ENCODE measurements at regions not wholly inside any gene's neighbourhood (a gene's known extent, or its start where the extent isn't known, plus 50 kb on each side); places are given as distances from the start of the nearest gene placed in this dataset.

GRCh38 chr3:88221726-88222125 is 72.0 kb downstream of the C3orf38 start:
- Histone ChIP-seq H3K4me3 (no peak overlapping the region), H3K9me3 (no peaks in the 10 kb centered on the region), H3K27me3 (no peaks in the 10 kb centered on the region), H3K27ac (no peak overlapping the region), H3K36me3 (no peaks in the 10 kb centered on the region), H3K4me1 (no peaks in the 10 kb centered on the region)
- in situ Hi-C loops (cut with MboI; ENCODE audit: low sequenced_read_pairs in 4 of 4) = loop anchor here (25.0 kb wide), 3 partner anchors 866 to 1966 kb away; no protein-coding TSS in a partner anchor
- TF ChIP-seq CTCF (IDR thresholded peaks at IDR 0.05 in 4 of 5, conservative IDR thresholded peaks at IDR 0.05 in 1 of 5) = no peak
- no peak for TF ChIP-seq POLR2A (IDR thresholded peaks at IDR 0.05)
- ATAC-seq = no peak
- no peak for DNase-seq
- intact Hi-C loops (cut with DNase I; ENCODE audit: low total_unique reads) = no loop called here

DNA sequence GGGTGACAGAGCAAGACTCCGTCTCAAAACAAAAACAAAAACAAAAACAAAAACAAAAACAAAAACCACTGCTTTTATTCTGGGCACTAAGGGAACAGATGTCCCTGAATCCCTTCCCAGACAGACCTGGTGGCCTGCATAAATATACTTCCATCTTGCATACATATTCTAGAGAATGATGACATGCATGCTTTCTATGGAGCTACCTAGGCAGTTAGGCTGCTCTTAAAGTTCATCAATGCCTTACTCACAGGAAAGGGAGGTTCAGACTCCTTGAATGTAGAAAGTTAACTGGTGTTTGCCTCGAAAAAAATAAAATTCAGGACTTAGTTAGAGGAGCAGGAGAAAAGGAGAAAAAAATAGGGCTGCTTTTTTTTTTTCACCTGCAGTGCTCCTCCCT is 72.6 kb downstream of the C3orf38 start:
- in situ Hi-C loops (cut with MboI; ENCODE audit: low sequenced_read_pairs in 4 of 4) (loop anchor here (25.0 kb wide), 3 partner anchors 865 to 1965 kb away; no protein-coding TSS in a partner anchor), intact Hi-C loops (cut with DNase I; ENCODE audit: low total_unique reads) (no loop called here)
- Histone ChIP-seq H3K9me3 (no peaks in the 10 kb centered on the region), H3K27me3 (no peaks in the 10 kb centered on the region), H3K36me3 (no peaks in the 10 kb centered on the region), H3K27ac (no peak overlapping the region), H3K4me3 (no peak overlapping the region), H3K4me1 (no peaks in the 10 kb centered on the region)
- no peak for DNase-seq
- no peak for TF ChIP-seq POLR2A (IDR thresholded peaks at IDR 0.05)
- no peak for TF ChIP-seq CTCF (IDR thresholded peaks at IDR 0.05 in 4 of 5, conservative IDR thresholded peaks at IDR 0.05 in 1 of 5)
- ATAC-seq = no peak

DNA sequence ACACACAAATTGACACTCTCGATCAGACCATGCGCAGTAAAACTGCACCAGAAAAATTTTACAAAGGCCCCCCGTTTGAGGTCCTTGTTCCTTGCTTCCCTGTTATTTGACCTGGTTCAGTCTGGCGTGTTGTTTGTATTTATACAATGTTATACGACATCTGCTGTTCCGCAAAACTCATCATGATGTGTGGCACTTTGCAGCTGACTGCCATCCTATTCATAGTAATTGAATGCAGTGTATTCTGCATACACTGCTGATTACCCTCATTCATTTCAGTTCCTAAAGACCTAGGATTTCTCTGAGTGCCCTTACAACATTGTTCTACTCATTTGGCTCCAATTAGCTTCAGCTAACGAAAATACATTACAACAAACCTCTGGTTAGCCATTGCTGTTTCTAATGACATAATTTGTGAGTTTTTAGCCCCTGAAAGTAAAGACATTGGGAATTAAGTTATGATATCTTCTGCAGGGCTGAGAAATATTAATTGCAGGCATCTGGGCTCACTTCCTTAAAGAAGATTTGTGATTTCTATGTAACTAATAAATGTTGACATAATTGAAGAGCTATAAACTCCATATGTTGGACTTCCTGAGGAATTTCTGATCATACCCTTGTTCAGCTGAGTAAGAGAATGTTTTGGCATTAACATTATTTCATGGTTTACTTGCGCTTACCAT is 75.7 kb downstream of the C3orf38 start:
- intact Hi-C loops (cut with DNase I; ENCODE audit: low total_unique reads) = no loop called here
- H3K4me3 ChIP-seq = no peak overlapping the region

GRCh38 chr3:88226910-88227309 is 77.2 kb downstream of the C3orf38 start:
- in situ Hi-C loops (cut with MboI; ENCODE audit: low sequenced_read_pairs in 4 of 4) (no loop called here), intact Hi-C loops (cut with DNase I; ENCODE audit: low total_unique reads) (no loop called here)
- H3K27ac ChIP-seq = no peak overlapping the region
- no peaks in the 10 kb centered on the region for H3K27me3 ChIP-seq
- no peak overlapping the region for H3K4me3 ChIP-seq
- no peaks in the 10 kb centered on the region for H3K36me3 ChIP-seq
- no peak for DNase-seq
- no peaks in the 10 kb centered on the region for H3K4me1 ChIP-seq
- no peaks in the 10 kb centered on the region for H3K9me3 ChIP-seq
- TF ChIP-seq POLR2A (IDR thresholded peaks at IDR 0.05) (no peak), CTCF (IDR thresholded peaks at IDR 0.05 in 4 of 5, conservative IDR thresholded peaks at IDR 0.05 in 1 of 5) (no peak)
- ATAC-seq = no peak

More for the DNA sequence above, 75.7 kb downstream of the C3orf38 start:
- TF ChIP-seq POLR2A (IDR thresholded peaks at IDR 0.05) (no peak), CTCF (IDR thresholded peaks at IDR 0.05 in 4 of 5, conservative IDR thresholded peaks at IDR 0.05 in 1 of 5) (no peak)
- DNase-seq (no peak), ATAC-seq (no peak)
- Histone ChIP-seq H3K27ac (no peak overlapping the region), H3K4me1 (no peaks in the 10 kb centered on the region), H3K27me3 (no peaks in the 10 kb centered on the region), H3K36me3 (no peaks in the 10 kb centered on the region), H3K9me3 (no peaks in the 10 kb centered on the region)
- in situ Hi-C loops (cut with MboI; ENCODE audit: low sequenced_read_pairs in 4 of 4) = no loop called here

DNA sequence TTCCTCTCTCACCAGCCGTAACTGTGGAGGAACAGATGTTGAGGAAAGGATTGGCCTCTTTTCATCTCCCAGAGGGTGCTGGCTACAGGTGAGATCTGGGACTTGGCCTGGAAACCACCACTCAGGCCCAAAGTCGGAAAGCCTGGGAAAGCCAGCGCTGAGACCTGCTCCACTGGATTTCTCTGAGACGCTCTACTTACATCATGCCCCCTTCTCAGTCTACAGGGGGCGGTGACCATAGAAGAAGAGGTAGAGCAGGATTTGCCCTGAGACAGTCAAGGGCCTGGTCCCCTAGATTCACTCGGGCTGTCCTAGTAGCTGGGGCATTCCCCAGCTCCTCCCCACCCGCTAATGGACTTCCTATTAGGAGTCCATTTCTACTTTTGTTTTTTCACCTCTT is 80.9 kb downstream of the C3orf38 start:
- no peaks in the 10 kb centered on the region for H3K4me1 ChIP-seq
- H3K27me3 ChIP-seq = no peaks in the 10 kb centered on the region
- H3K4me3 ChIP-seq = no peak overlapping the region
- ATAC-seq = no peak
- no peak for TF ChIP-seq POLR2A (IDR thresholded peaks at IDR 0.05)
- no peak for TF ChIP-seq CTCF (IDR thresholded peaks at IDR 0.05 in 4 of 5, conservative IDR thresholded peaks at IDR 0.05 in 1 of 5)
- no peak for DNase-seq
- in situ Hi-C loops (cut with MboI; ENCODE audit: low sequenced_read_pairs in 4 of 4) (no loop called here), intact Hi-C loops (cut with DNase I; ENCODE audit: low total_unique reads) (no loop called here)
- no peaks in the 10 kb centered on the region for H3K9me3 ChIP-seq
- no peaks in the 10 kb centered on the region for H3K36me3 ChIP-seq
- no peak overlapping the region for H3K27ac ChIP-seq
